ENCODE measurements at regions not wholly inside any gene's neighbourhood (a gene's known extent, or its start where the extent isn't known, plus 50 kb on each side); places are given as distances from the start of the nearest gene placed in this dataset.

DNA sequence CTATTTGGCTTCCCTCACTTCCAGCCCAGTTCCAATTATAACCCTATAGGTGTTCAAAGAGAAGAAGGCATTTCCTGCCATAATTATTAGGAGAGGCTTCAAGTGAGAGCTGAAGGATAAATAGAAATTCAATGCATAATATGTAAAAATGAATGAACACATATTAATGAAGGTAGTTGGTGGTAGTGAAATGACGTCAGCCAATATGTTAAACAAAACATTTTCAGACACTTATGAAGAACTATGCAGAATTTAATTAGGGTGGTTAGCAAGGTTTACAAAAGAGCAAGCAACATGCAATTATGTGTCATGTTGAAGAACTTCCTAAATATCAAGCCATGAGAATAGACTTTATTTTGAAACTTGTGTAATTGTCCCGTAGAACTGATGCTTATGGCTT lies 858.8 kb upstream of the DDX18 start:
- TF ChIP-seq, protein P1, sequence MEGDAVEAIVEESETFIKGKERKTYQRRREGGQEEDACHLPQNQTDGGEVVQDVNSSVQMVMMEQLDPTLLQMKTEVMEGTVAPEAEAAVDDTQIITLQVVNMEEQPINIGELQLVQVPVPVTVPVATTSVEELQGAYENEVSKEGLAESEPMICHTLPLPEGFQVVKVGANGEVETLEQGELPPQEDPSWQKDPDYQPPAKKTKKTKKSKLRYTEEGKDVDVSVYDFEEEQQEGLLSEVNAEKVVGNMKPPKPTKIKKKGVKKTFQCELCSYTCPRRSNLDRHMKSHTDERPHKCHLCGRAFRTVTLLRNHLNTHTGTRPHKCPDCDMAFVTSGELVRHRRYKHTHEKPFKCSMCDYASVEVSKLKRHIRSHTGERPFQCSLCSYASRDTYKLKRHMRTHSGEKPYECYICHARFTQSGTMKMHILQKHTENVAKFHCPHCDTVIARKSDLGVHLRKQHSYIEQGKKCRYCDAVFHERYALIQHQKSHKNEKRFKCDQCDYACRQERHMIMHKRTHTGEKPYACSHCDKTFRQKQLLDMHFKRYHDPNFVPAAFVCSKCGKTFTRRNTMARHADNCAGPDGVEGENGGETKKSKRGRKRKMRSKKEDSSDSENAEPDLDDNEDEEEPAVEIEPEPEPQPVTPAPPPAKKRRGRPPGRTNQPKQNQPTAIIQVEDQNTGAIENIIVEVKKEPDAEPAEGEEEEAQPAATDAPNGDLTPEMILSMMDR (conservative IDR thresholded peaks at IDR 0.05; ENCODE audit: low read depth, low read length), result no peak
- no peak for TF ChIP-seq EZH2phosphoT487 (IDR thresholded peaks at IDR 0.05; ENCODE audit: borderline replicate concordance, low read length)

All from PC-3 (cell line).